ENCODE measurements at regions not wholly inside any gene's neighbourhood (a gene's known extent, or its start where the extent isn't known, plus 50 kb on each side); places are given as distances from the start of the nearest gene placed in this dataset.

DNA sequence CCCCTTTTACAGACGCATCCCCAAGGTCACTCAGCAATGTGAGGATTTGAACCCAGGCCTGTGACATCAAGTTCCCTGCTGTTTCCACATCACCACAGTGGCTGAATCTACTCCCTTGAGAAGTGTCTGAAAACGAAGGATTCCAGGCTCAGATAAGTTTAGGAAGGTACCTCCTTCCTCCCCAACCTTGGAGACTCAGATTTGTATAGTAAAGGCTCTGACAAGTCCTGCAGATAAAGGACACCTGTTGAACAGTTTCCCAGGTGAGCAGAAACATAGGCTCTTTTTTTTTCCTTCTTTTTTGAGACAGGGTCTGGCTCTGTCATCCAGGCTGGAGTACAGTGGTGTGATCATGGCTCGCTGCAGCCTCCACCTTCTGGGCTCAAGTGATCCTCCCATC lies 56.4 kb upstream of the PTPRS start:
- H3K36me3 Mint-ChIP-seq (ENCODE audit: low read depth), result no peaks in the 10 kb centered on the region
- H3K27me3 Mint-ChIP-seq (ENCODE audit: insufficient read depth), result peaks cover 38% of the 10 kb centered on the region
- no peak overlapping the region for H3K27ac Mint-ChIP-seq
- no peaks in the 10 kb centered on the region for H3K9me3 Mint-ChIP-seq
- H3K4me1 Mint-ChIP-seq (ENCODE audit: low read depth), result no peaks in the 10 kb centered on the region
- DNase-seq, result no peak
- TF ChIP-seq CTCF (IDR thresholded peaks at IDR 0.05), result no peak
- H3K4me3 Mint-ChIP-seq, result no peak overlapping the region

- peaks cover 30% of the 10 kb centered on the region for H3K27me3 Mint-ChIP-seq (ENCODE audit: insufficient read depth)
- no peaks in the 10 kb centered on the region for H3K4me1 Mint-ChIP-seq (ENCODE audit: low read depth)
- peak; percentile 7 for DNase-seq
- H3K9me3 Mint-ChIP-seq, result no peaks in the 10 kb centered on the region
- no peak overlapping the region for H3K27ac Mint-ChIP-seq
- H3K36me3 Mint-ChIP-seq (ENCODE audit: low read depth), result no peaks in the 10 kb centered on the region
- no peak for TF ChIP-seq CTCF (IDR thresholded peaks at IDR 0.05)
- H3K4me3 Mint-ChIP-seq, result no peak overlapping the region
These were observed 57.2 kb upstream of the ZNRF4 start for GRCh38 chr19:5397804-5398692.

GRCh38 chr19:5398693-5399057 lies 56.5 kb upstream of the ZNRF4 start:
- no peak for DNase-seq
- no peaks in the 10 kb centered on the region for H3K36me3 Mint-ChIP-seq (ENCODE audit: low read depth)
- H3K4me1 Mint-ChIP-seq (ENCODE audit: low read depth), result no peaks in the 10 kb centered on the region
- H3K9me3 Mint-ChIP-seq, result no peaks in the 10 kb centered on the region
- no peak overlapping the region for H3K4me3 Mint-ChIP-seq
- no peak for TF ChIP-seq CTCF (IDR thresholded peaks at IDR 0.05)
- peaks cover 24% of the 10 kb centered on the region for H3K27me3 Mint-ChIP-seq (ENCODE audit: insufficient read depth)
- no peak overlapping the region for H3K27ac Mint-ChIP-seq

DNA sequence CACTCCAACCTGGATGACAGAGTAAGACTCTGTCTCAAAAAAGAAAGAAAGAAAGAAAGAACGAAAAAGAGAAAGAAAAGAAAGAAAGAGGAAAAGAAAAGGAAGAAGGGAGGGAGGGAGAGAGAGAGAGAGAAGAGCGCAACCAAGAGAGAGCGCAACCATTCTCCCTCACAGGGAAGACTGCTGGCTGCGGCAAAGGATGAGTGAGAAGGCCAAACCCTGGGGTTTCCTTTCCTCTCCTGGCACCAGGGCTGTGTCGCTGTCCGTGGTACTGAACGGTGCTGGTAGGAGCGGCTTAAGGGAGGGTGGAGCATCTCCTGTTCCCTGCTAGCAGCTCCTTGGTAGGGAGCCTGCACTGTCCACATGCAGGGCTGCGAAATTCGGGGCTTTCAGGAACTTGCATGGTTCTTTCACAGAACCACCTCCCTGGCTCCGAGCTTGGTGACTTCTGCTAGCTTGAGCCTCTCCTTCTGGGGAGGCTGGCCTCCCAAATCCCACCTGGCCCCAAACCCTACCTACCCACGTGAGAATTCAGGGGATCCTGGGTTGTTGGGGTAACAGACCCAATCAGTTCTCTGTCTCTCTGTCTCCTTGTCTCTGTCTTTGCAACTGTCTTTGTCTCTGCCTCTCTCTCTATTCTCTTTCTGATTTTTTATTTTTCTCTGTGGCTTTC lies 51.1 kb upstream of the ZNRF4 start:
- DNase-seq, result peak; percentile 84
- Mint-ChIP-seq H3K27ac (no peak overlapping the region), H3K4me1 (ENCODE audit: low read depth) (no peaks in the 10 kb centered on the region), H3K4me3 (no peak overlapping the region), H3K36me3 (ENCODE audit: low read depth) (0 out of 2 replicates have a peak, but pooled peaks cover 6% of the 10 kb centered on the region), H3K9me3 (no peaks in the 10 kb centered on the region; the same call in 1 of the 2 replicates), H3K27me3 (ENCODE audit: insufficient read depth) (peaks cover 16% of the 10 kb centered on the region)
- TF ChIP-seq CTCF (IDR thresholded peaks at IDR 0.05), result no peak

Measured in HFFc6 (cell line).